IMR-90 (cell line): ENCODE measurements at regions not wholly inside any gene's neighbourhood (a gene's known extent, or its start where the extent isn't known, plus 50 kb on each side); places are given as distances from the start of the nearest gene placed in this dataset.

Experiments
- ATAC-seq: fragments of 200-7000 bp; cut with Tn5 transposase; 2 replicates; pipeline ENCODE4 v1.9.1; 2020; ENCODE audit warnings: low read depth, mild to moderate bottlenecking, moderate library complexity
- BruUV-seq: library from RNA; stranded (reverse); fragments of 400-500 nt; replicated peaks from 2 replicates; lab custom pipeline; 2021; lab: Mats Ljungman, UMichigan
- CTCF ChIA-PET: fragments of 300-600 bp; formaldehyde crosslinking; extraction: SDS; loops from one replicate; lab custom pipeline; 2021; ENCODE audit warnings: antibody characterized with exemption; lab: Yijun Ruan, JAX
- POLR2A ChIA-PET: fragments of 300-600 bp; sonication (Branson Sonifier 250); formaldehyde crosslinking; loops from one replicate; lab custom pipeline; 2022; ENCODE audit warnings: antibody characterized with exemption; ENCODE audit not compliant: unreplicated experiment; lab: Charles Lee
- DNase-seq: peaks from one replicate; pipeline ENCODE4 v3.0.0; 2013
- H2AFZ ChIP-seq: replicated peaks from 2 replicates; pipeline ENCODE3; 2013; ENCODE audit warnings: low read length, mild to moderate bottlenecking; ENCODE audit not compliant: poor library complexity
- H2AK5ac ChIP-seq: 2 replicates; pipeline ENCODE4 v1.6.1; 2013; ENCODE audit warnings: low read depth, low read length, inconsistent platforms
- H2AK9ac ChIP-seq: replicated peaks from 2 replicates; pipeline ENCODE3; 2013; ENCODE audit warnings: mild to moderate bottlenecking, low read depth, low read length, moderate library complexity; ENCODE audit not compliant: poor library complexity
- H2BK120ac ChIP-seq: 2 replicates; pipeline ENCODE4 v1.6.1; 2013; ENCODE audit warnings: low read depth, low read length, inconsistent platforms
- H2BK15ac ChIP-seq: 3 replicates; pipeline ENCODE4 v1.6.1; 2013; ENCODE audit warnings: low read depth, low read length, inconsistent platforms
- H2BK20ac ChIP-seq: 2 replicates; pipeline ENCODE4 v1.6.1; 2013; ENCODE audit warnings: low read depth, mild to moderate bottlenecking, inconsistent platforms, low read length, moderate library complexity
- H2BK5ac ChIP-seq: 2 replicates; pipeline ENCODE4 v1.6.1; 2013; ENCODE audit warnings: mild to moderate bottlenecking, low read depth, low read length, inconsistent platforms; ENCODE audit not compliant: poor library complexity, severe bottlenecking
- H3K14ac ChIP-seq: replicated peaks from 2 replicates; pipeline ENCODE4 v1.6.1; 2013; ENCODE audit warnings: low read depth, low read length, inconsistent platforms
- H3K18ac ChIP-seq: 2 replicates; pipeline ENCODE4 v1.6.1; 2013; ENCODE audit warnings: low read depth, low read length, control low read depth
- H3K23ac ChIP-seq: 2 replicates; pipeline ENCODE4 v1.6.1; 2013; ENCODE audit warnings: low read depth, low read length, inconsistent platforms
- H3K27ac ChIP-seq: 2 replicates; pipeline ENCODE4 v1.5.1; 2013; ENCODE audit warnings: mild to moderate bottlenecking, control low read depth, low read length; ENCODE audit not compliant: insufficient read depth
- H3K27me3 ChIP-seq: 2 replicates; pipeline ENCODE4 v1.6.1; 2013; ENCODE audit warnings: low read length; ENCODE audit not compliant: control insufficient read depth, insufficient read depth
- H3K36me3 ChIP-seq: 2 replicates; pipeline ENCODE4 v1.6.1; 2013; ENCODE audit warnings: low read length, mixed read lengths; ENCODE audit not compliant: control insufficient read depth, insufficient read depth
- H3K4ac ChIP-seq: 2 replicates; pipeline ENCODE4 v1.6.1; 2013; ENCODE audit warnings: low read depth, low read length, inconsistent platforms
- H3K4me1 ChIP-seq: 2 replicates; pipeline ENCODE4 v1.6.1; 2013; ENCODE audit warnings: low read length, mixed read lengths; ENCODE audit not compliant: control insufficient read depth, insufficient read depth
- H3K4me2 ChIP-seq: 2 replicates; pipeline ENCODE4 v1.6.1; 2013; ENCODE audit warnings: low read depth, mild to moderate bottlenecking, control low read depth, low read length, moderate library complexity
- H3K4me3 ChIP-seq: 2 replicates; pipeline ENCODE4 v1.5.1; 2013; ENCODE audit warnings: low read depth, mild to moderate bottlenecking, control low read depth, low read length, moderate library complexity; ENCODE audit not compliant: insufficient read depth
- H3K56ac ChIP-seq: 2 replicates; pipeline ENCODE4 v1.6.1; 2013; ENCODE audit warnings: low read length, inconsistent platforms; ENCODE audit not compliant: insufficient read depth; ENCODE audit errors: extremely low read depth
- H3K79me1 ChIP-seq, 2 experiments: 2 replicates each; pipeline ENCODE4 v1.6.1; 2013; ENCODE audit warnings: low read length in 2 of 2, inconsistent platforms in 1 of 2, low read depth in 1 of 2
- H3K9ac ChIP-seq: 2 replicates; pipeline ENCODE4 v1.6.1; 2013; ENCODE audit warnings: low read depth, low read length, control low read depth
- H3K9me1 ChIP-seq: 2 replicates; pipeline ENCODE4 v1.6.1; 2013; ENCODE audit warnings: low read length, inconsistent platforms; ENCODE audit not compliant: insufficient read depth
- H3K9me3 ChIP-seq: 2 replicates; pipeline ENCODE4 v1.6.1; 2013; ENCODE audit warnings: low read length; ENCODE audit not compliant: control insufficient read depth, insufficient read depth
- H4K20me1 ChIP-seq: 2 replicates; pipeline ENCODE4 v1.6.1; 2013; ENCODE audit warnings: low read length, inconsistent platforms; ENCODE audit not compliant: insufficient read depth
- H4K5ac ChIP-seq: 2 replicates; pipeline ENCODE4 v1.6.1; 2013; ENCODE audit warnings: mild to moderate bottlenecking, low read depth, low read length, control low read depth
- H4K8ac ChIP-seq, 2 experiments: 2 replicates each; pipeline ENCODE4 v1.6.1; 2013; ENCODE audit warnings: low read depth in 2 of 2, low read length in 2 of 2, control low read depth in 1 of 2, inconsistent platforms in 1 of 2
- H4K91ac ChIP-seq: 2 replicates; pipeline ENCODE4 v1.6.1; 2013; ENCODE audit warnings: low read depth, low read length, inconsistent platforms; ENCODE audit not compliant: insufficient read depth
- BHLHE40 ChIP-seq: fragments of 150-350 bp; IDR thresholded peaks from 2 replicates; pipeline ENCODE4 v1.6.1; 2016; ENCODE audit warnings: mild to moderate bottlenecking, low read depth, low read length
- CHD1 ChIP-seq: IDR thresholded peaks from 2 replicates; pipeline ENCODE4 v1.6.1; 2012; ENCODE audit warnings: low read depth, low read length, improper control_type of control experiment
- CTCF ChIP-seq: conservative IDR thresholded peaks from 2 replicates; pipeline ENCODE4 v1.5.1; 2012; ENCODE audit warnings: mild to moderate bottlenecking, low read depth, low read length, improper control_type of control experiment
- ELK1 ChIP-seq: fragments of 150-350 bp; IDR thresholded peaks from 2 replicates; pipeline ENCODE4 v1.6.1; 2016; ENCODE audit warnings: low read depth, mild to moderate bottlenecking, low read length, moderate library complexity, borderline replicate concordance
- FOS ChIP-seq: fragments of 150-350 bp; IDR thresholded peaks from 2 replicates; pipeline ENCODE4 v1.6.1; 2016; ENCODE audit warnings: low read depth, low read length
- MAFK ChIP-seq: IDR thresholded peaks from 2 replicates; pipeline ENCODE4 v1.6.1; 2012; ENCODE audit warnings: low read depth, low read length, improper control_type of control experiment
- MAZ ChIP-seq: IDR thresholded peaks from 2 replicates; pipeline ENCODE4 v1.6.1; 2012; ENCODE audit warnings: low read depth, mild to moderate bottlenecking, low read length, improper control_type of control experiment, moderate library complexity, borderline replicate concordance
- MXI1 ChIP-seq: IDR thresholded peaks from 2 replicates; pipeline ENCODE4 v1.6.1; 2012; ENCODE audit warnings: low read depth, mild to moderate bottlenecking, low read length, moderate library complexity, borderline replicate concordance
- NFE2L2 ChIP-seq: fragments of 150-350 bp; IDR thresholded peaks from 2 replicates; pipeline ENCODE4 v1.6.1; 2016; ENCODE audit warnings: low read depth, mild to moderate bottlenecking, low read length
- POLR2A ChIP-seq: IDR thresholded peaks from 2 replicates; pipeline ENCODE4 v1.6.1; 2012; ENCODE audit warnings: mild to moderate bottlenecking, low read depth, low read length
- RCOR1 ChIP-seq: IDR thresholded peaks from 2 replicates; pipeline ENCODE4 v1.6.1; 2012; ENCODE audit warnings: mild to moderate bottlenecking, low read length, improper control_type of control experiment; ENCODE audit not compliant: insufficient replicate concordance
- RFX5 ChIP-seq: IDR thresholded peaks from 2 replicates; pipeline ENCODE4 v1.8.0; 2012; ENCODE audit warnings: low read depth, mild to moderate bottlenecking, low read length, moderate library complexity
- SMC3 ChIP-seq: fragments of 150-350 bp; IDR thresholded peaks from 2 replicates; pipeline ENCODE4 v1.6.1; 2016; ENCODE audit warnings: low read depth, mild to moderate bottlenecking, antibody characterized with exemption, low read length, moderate library complexity
- WGBS, 2 experiments: methylation state at CpG; one replicate each; pipeline versions ENCODE4 v1.1.5 to v1.1.7; 2013; ENCODE audit warnings: missing lambda C conversion rate in 2 of 2; ENCODE audit not compliant: insufficient read length in 1 of 2; ENCODE audit errors: extremely low coverage in 2 of 2; 5-methylcytosine and 5-hydroxymethylcytosine counted together
- dilution Hi-C: fragments of 300-500 bp; cut with HindIII; formaldehyde crosslinking; loops from one replicate; pipeline ENCODE4 v1.14.3; 2018; ENCODE audit warnings: low sequenced_read_pairs; ENCODE audit not compliant: unreplicated experiment
- in situ Hi-C: fragments of 300-500 bp; cut with MboI; formaldehyde crosslinking; loops from 3 replicates; pipeline ENCODE4 v1.14.3; 2019; ENCODE audit warnings: low sequenced_read_pairs, inconsistent platforms, mixed read lengths
- intact Hi-C: fragments of 100-400 bp; cut with micrococcal nuclease; formaldehyde crosslinking; loops from 2 replicates; pipeline ENCODE4 v1.10.0; 2022
- TF ChIP-seq, protein P1 (sequence below): fragments of 150-350 bp; IDR thresholded peaks from 2 replicates; pipeline ENCODE4 v1.6.1; 2017; ENCODE audit warnings: mild to moderate bottlenecking, antibody characterized with exemption, low read length, low read depth

GRCh38 chr9:90046317-90046861 is 441.6 kb downstream of the GADD45G start:
- Histone ChIP-seq H3K4ac (no peak overlapping the region), H2AFZ (no peak overlapping the region), H3K4me2 (no peak overlapping the region), H2BK5ac (no peak overlapping the region), H2BK120ac (no peak overlapping the region), H2AK9ac (no peak overlapping the region), H4K20me1 (no peaks in the 10 kb centered on the region), H3K36me3 (no peaks in the 10 kb centered on the region), H2BK15ac (no peak overlapping the region), H2AK5ac (no peak overlapping the region), H3K9ac (no peak overlapping the region), H3K9me3 (no peaks in the 10 kb centered on the region), H3K27ac (no peak overlapping the region), H4K8ac (no peak overlapping the region), H4K5ac (no peak overlapping the region), H4K91ac (no peak overlapping the region), H3K9me1 (no peaks in the 10 kb centered on the region), H3K27me3 (no peaks in the 10 kb centered on the region), H3K18ac (no peak overlapping the region), H3K4me1 (no peaks in the 10 kb centered on the region), H3K4me3 (no peak overlapping the region), H3K23ac (no peak overlapping the region), H2BK20ac (no peak overlapping the region), H3K14ac (no peak overlapping the region), H3K56ac (no peak overlapping the region), H3K79me1 (no peaks in the 10 kb centered on the region)
- no TSS peak for BruUV-seq
- intact Hi-C loops: no loop called here
- no peak for ATAC-seq
- TF ChIP-seq POLR2A (no peak), ELK1 (no peak), FOS (no peak), NFE2L2 (no peak), SMC3 (no peak), RCOR1 (no peak), BHLHE40 (no peak), RFX5 (no peak), CTCF (no peak), MAFK (no peak), CHD1 (no peak), MAZ (no peak), MXI1 (no peak)
- TF ChIP-seq, protein P1, sequence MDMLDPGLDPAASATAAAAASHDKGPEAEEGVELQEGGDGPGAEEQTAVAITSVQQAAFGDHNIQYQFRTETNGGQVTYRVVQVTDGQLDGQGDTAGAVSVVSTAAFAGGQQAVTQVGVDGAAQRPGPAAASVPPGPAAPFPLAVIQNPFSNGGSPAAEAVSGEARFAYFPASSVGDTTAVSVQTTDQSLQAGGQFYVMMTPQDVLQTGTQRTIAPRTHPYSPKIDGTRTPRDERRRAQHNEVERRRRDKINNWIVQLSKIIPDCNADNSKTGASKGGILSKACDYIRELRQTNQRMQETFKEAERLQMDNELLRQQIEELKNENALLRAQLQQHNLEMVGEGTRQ: no peak
- CTCF ChIA-PET: interaction anchor here (0.6 kb wide), 1 partner anchor 36 kb away, joined by 3 read pairs; no protein-coding TSS in a partner anchor
- in situ Hi-C loops: no loop called here
- POLR2A ChIA-PET: no interaction called here
- no peak for DNase-seq
- WGBS, 2 experiments: no CpG with 5 or more reads among the region's 7 CpGs
- dilution Hi-C loops: no loop called here
